ENCODE measurements at regions not wholly inside any gene's neighbourhood (a gene's known extent, or its start where the extent isn't known, plus 50 kb on each side); places are given as distances from the start of the nearest gene placed in this dataset.

DNA sequence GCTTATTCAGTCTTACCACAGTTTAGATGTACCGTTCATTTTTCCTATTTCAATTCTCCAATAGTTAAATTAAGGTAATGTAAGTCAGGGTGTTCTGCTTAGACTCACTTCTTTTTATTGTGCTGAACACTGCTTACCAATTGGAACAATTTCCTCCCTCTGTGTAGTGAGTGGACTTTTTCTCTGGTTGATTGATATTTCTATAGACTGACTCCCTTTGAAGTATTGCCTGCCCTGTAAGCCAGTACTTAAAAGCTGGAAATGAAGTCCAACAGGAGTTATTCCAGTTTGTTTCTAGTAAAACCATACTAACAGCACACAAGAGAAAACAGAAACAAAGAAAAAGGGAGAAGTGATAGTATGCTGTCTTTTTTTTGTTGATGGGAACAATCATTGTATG is 1674.9 kb downstream of the REEP3 start:
- no peak overlapping the region for H3K4me3 ChIP-seq
- no peak overlapping the region for H3K27ac ChIP-seq (ENCODE audit: low read depth)
- no peaks in the 10 kb centered on the region for H3K36me3 ChIP-seq (ENCODE audit: insufficient read depth)
- no peaks in the 10 kb centered on the region for H3K27me3 ChIP-seq (ENCODE audit: insufficient read depth)
- ATAC-seq (no peak), DNase-seq (ENCODE audit: low spot score) (no peak)
- no peaks in the 10 kb centered on the region for H4K20me1 ChIP-seq (replicated peaks; ENCODE audit: insufficient read depth)
- Mint-ChIP-seq H3K4me3 (no peak overlapping the region), H3K36me3 (ENCODE audit: low read depth) (no peaks in the 10 kb centered on the region), H3K4me1 (no peaks in the 10 kb centered on the region), H3K27ac (no peak overlapping the region), H3K27me3 (ENCODE audit: insufficient read depth, low read depth, poor library complexity) (no peaks in the 10 kb centered on the region), H3K9me3 (no peaks in the 10 kb centered on the region)
- H3F3A ChIP-seq (replicated peaks; ENCODE audit: low read depth), result no peaks in the 10 kb centered on the region
- 0 out of 2 replicates have a peak, but pooled peaks cover 1% of the 10 kb centered on the region for H3K9me2 ChIP-seq (ENCODE audit: insufficient read depth)
- no peak overlapping the region for H3K4me2 ChIP-seq
- TF ChIP-seq EZH2 (IDR thresholded peaks at IDR 0.05; ENCODE audit: low read depth, unreplicated experiment), result no peak
- TF ChIP-seq, protein P1, sequence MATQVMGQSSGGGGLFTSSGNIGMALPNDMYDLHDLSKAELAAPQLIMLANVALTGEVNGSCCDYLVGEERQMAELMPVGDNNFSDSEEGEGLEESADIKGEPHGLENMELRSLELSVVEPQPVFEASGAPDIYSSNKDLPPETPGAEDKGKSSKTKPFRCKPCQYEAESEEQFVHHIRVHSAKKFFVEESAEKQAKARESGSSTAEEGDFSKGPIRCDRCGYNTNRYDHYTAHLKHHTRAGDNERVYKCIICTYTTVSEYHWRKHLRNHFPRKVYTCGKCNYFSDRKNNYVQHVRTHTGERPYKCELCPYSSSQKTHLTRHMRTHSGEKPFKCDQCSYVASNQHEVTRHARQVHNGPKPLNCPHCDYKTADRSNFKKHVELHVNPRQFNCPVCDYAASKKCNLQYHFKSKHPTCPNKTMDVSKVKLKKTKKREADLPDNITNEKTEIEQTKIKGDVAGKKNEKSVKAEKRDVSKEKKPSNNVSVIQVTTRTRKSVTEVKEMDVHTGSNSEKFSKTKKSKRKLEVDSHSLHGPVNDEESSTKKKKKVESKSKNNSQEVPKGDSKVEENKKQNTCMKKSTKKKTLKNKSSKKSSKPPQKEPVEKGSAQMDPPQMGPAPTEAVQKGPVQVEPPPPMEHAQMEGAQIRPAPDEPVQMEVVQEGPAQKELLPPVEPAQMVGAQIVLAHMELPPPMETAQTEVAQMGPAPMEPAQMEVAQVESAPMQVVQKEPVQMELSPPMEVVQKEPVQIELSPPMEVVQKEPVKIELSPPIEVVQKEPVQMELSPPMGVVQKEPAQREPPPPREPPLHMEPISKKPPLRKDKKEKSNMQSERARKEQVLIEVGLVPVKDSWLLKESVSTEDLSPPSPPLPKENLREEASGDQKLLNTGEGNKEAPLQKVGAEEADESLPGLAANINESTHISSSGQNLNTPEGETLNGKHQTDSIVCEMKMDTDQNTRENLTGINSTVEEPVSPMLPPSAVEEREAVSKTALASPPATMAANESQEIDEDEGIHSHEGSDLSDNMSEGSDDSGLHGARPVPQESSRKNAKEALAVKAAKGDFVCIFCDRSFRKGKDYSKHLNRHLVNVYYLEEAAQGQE (IDR thresholded peaks at IDR 0.05; ENCODE audit: unreplicated experiment), result no peak
- TF ChIP-seq STAT1 (IDR thresholded peaks at IDR 0.05; ENCODE audit: unreplicated experiment), result no peak
- TF ChIP-seq JUNB (IDR thresholded peaks at IDR 0.05; ENCODE audit: unreplicated experiment), result no peak
- no peak for TF ChIP-seq POLR2AphosphoS5 (IDR thresholded peaks at IDR 0.05; ENCODE audit: low read depth)
- no peak for TF ChIP-seq EZH2phosphoT487 (IDR thresholded peaks at IDR 0.05; ENCODE audit: unreplicated experiment)
- TF ChIP-seq, protein P2, sequence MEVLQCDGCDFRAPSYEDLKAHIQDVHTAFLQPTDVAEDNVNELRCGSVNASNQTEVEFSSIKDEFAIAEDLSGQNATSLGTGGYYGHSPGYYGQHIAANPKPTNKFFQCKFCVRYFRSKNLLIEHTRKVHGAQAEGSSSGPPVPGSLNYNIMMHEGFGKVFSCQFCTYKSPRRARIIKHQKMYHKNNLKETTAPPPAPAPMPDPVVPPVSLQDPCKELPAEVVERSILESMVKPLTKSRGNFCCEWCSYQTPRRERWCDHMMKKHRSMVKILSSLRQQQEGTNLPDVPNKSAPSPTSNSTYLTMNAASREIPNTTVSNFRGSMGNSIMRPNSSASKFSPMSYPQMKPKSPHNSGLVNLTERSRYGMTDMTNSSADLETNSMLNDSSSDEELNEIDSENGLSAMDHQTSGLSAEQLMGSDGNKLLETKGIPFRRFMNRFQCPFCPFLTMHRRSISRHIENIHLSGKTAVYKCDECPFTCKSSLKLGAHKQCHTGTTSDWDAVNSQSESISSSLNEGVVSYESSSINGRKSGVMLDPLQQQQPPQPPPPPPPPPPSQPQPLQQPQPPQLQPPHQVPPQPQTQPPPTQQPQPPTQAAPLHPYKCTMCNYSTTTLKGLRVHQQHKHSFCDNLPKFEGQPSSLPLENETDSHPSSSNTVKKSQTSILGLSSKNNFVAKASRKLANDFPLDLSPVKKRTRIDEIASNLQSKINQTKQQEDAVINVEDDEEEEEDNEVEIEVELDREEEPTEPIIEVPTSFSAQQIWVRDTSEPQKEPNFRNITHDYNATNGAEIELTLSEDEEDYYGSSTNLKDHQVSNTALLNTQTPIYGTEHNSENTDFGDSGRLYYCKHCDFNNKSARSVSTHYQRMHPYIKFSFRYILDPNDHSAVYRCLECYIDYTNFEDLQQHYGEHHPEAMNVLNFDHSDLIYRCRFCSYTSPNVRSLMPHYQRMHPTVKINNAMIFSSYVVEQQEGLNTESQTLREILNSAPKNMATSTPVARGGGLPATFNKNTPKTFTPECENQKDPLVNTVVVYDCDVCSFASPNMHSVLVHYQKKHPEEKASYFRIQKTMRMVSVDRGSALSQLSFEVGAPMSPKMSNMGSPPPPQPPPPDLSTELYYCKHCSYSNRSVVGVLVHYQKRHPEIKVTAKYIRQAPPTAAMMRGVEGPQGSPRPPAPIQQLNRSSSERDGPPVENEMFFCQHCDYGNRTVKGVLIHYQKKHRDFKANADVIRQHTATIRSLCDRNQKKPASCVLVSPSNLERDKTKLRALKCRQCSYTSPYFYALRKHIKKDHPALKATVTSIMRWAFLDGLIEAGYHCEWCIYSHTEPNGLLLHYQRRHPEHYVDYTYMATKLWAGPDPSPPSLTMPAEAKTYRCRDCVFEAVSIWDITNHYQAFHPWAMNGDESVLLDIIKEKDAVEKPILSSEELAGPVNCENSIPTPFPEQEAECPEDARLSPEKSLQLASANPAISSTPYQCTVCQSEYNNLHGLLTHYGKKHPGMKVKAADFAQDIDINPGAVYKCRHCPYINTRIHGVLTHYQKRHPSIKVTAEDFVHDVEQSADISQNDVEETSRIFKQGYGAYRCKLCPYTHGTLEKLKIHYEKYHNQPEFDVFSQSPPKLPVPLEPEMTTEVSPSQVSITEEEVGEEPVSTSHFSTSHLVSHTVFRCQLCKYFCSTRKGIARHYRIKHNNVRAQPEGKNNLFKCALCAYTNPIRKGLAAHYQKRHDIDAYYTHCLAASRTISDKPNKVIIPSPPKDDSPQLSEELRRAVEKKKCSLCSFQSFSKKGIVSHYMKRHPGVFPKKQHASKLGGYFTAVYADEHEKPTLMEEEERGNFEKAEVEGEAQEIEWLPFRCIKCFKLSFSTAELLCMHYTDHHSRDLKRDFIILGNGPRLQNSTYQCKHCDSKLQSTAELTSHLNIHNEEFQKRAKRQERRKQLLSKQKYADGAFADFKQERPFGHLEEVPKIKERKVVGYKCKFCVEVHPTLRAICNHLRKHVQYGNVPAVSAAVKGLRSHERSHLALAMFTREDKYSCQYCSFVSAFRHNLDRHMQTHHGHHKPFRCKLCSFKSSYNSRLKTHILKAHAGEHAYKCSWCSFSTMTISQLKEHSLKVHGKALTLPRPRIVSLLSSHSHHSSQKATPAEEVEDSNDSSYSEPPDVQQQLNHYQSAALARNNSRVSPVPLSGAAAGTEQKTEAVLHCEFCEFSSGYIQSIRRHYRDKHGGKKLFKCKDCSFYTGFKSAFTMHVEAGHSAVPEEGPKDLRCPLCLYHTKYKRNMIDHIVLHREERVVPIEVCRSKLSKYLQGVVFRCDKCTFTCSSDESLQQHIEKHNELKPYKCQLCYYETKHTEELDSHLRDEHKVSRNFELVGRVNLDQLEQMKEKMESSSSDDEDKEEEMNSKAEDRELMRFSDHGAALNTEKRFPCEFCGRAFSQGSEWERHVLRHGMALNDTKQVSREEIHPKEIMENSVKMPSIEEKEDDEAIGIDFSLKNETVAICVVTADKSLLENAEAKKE (CRISPR knock-in tag; IDR thresholded peaks at IDR 0.05), result no peak
- TF ChIP-seq ZNF331 (CRISPR knock-in tag; IDR thresholded peaks at IDR 0.05; ENCODE audit: low read depth), result no peak
- no peak overlapping the region for H2AFZ ChIP-seq
- H3K4me1 ChIP-seq (ENCODE audit: insufficient read depth), result no peaks in the 10 kb centered on the region
- H3K79me2 ChIP-seq (replicated peaks; ENCODE audit: insufficient read depth), result no peaks in the 10 kb centered on the region
